GM23338 (cell line): ENCODE measurements at regions not wholly inside any gene's neighbourhood (a gene's known extent, or its start where the extent isn't known, plus 50 kb on each side); places are given as distances from the start of the nearest gene placed in this dataset.

Experiments
- EZH2 ChIP-seq: fragments of 200-600 bp; sonication (generic); IDR thresholded peaks from one replicate; pipeline ENCODE4 v1.8.0; 2017; ENCODE audit warnings: antibody characterized with exemption, mild to moderate bottlenecking, low read depth; ENCODE audit not compliant: unreplicated experiment
- EZH2phosphoT487 ChIP-seq: fragments of 200-600 bp; sonication (generic); IDR thresholded peaks from one replicate; pipeline ENCODE4 v1.8.1; 2018; ENCODE audit warnings: antibody characterized with exemption; ENCODE audit not compliant: unreplicated experiment
- POLR2AphosphoS5 ChIP-seq: IDR thresholded peaks from 2 replicates; pipeline ENCODE4 v1.6.1; 2016; ENCODE audit warnings: antibody characterized with exemption, low read depth
- ZNF114 ChIP-seq: fragments of 250-450 bp; sonication (Bioruptor Pico); IDR thresholded peaks from 2 replicates; pipeline ENCODE4 v1.5.0; 2020; ENCODE audit warnings: mild to moderate bottlenecking, moderate library complexity
- TF ChIP-seq, protein P1 (sequence below), 2 experiments: fragments of 200-600 bp in 1 of 2; sonication (generic) in 1 of 2; conservative IDR thresholded peaks; 2 replicates each; pipeline versions ENCODE4 v1.5.1 to v1.6.1; 2016 to 2017; ENCODE audit warnings: antibody characterized with exemption in 2 of 2, low read depth in 2 of 2, mild to moderate bottlenecking in 2 of 2, moderate library complexity in 1 of 2
- TF ChIP-seq, protein P2 (sequence below): IDR thresholded peaks from one replicate; pipeline ENCODE4 v1.6.1; 2018; ENCODE audit warnings: antibody characterized with exemption; ENCODE audit not compliant: unreplicated experiment
- TF ChIP-seq, protein P3 (sequence below): IDR thresholded peaks from 2 replicates; pipeline ENCODE4 v1.6.1; 2016; ENCODE audit warnings: antibody characterized with exemption

DNA sequence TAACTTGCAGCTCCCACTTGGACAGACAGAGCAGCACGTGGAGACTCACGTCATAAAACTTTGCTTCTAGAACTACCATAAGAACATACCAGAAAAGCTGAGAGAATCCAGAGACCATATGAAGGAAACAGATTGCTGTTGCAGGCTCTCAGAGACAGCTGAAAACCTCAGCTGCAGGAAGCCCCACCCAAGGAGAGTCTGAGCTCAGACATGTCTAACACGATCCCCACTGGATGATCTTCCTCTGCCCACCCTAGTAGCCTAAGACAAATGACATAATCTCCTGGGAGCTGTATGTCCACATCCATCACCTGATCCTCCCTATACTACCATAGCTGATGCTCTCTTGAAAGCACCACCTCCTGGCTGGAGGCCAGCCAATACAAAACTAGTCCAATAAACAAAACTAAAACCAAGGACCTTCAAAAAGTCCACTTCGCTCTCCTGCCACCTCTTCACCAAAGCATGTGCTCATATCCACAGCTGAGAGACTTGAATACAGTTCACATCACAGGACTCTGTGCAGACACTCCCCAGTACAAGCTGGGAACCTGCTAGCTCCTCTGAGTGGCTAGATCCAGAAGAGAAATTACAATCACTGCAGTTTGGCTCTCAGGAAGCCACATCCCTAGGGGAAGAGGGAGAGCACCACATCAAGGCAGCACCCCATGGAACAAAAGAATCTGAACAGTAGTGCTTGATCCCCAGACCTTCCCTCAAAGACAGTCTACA is 257.4 kb downstream of the TRIM36 start:
- TF ChIP-seq, protein P1, sequence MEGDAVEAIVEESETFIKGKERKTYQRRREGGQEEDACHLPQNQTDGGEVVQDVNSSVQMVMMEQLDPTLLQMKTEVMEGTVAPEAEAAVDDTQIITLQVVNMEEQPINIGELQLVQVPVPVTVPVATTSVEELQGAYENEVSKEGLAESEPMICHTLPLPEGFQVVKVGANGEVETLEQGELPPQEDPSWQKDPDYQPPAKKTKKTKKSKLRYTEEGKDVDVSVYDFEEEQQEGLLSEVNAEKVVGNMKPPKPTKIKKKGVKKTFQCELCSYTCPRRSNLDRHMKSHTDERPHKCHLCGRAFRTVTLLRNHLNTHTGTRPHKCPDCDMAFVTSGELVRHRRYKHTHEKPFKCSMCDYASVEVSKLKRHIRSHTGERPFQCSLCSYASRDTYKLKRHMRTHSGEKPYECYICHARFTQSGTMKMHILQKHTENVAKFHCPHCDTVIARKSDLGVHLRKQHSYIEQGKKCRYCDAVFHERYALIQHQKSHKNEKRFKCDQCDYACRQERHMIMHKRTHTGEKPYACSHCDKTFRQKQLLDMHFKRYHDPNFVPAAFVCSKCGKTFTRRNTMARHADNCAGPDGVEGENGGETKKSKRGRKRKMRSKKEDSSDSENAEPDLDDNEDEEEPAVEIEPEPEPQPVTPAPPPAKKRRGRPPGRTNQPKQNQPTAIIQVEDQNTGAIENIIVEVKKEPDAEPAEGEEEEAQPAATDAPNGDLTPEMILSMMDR (conservative IDR thresholded peaks at IDR 0.05; ENCODE audit: low read depth in 2 of 2) = no peak
- TF ChIP-seq, protein P2, sequence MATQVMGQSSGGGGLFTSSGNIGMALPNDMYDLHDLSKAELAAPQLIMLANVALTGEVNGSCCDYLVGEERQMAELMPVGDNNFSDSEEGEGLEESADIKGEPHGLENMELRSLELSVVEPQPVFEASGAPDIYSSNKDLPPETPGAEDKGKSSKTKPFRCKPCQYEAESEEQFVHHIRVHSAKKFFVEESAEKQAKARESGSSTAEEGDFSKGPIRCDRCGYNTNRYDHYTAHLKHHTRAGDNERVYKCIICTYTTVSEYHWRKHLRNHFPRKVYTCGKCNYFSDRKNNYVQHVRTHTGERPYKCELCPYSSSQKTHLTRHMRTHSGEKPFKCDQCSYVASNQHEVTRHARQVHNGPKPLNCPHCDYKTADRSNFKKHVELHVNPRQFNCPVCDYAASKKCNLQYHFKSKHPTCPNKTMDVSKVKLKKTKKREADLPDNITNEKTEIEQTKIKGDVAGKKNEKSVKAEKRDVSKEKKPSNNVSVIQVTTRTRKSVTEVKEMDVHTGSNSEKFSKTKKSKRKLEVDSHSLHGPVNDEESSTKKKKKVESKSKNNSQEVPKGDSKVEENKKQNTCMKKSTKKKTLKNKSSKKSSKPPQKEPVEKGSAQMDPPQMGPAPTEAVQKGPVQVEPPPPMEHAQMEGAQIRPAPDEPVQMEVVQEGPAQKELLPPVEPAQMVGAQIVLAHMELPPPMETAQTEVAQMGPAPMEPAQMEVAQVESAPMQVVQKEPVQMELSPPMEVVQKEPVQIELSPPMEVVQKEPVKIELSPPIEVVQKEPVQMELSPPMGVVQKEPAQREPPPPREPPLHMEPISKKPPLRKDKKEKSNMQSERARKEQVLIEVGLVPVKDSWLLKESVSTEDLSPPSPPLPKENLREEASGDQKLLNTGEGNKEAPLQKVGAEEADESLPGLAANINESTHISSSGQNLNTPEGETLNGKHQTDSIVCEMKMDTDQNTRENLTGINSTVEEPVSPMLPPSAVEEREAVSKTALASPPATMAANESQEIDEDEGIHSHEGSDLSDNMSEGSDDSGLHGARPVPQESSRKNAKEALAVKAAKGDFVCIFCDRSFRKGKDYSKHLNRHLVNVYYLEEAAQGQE = no peak
- TF ChIP-seq EZH2phosphoT487 (no peak), POLR2AphosphoS5 (no peak), ZNF114 (CRISPR knock-in tag) (no peak), EZH2 (no peak)
- TF ChIP-seq, protein P3, sequence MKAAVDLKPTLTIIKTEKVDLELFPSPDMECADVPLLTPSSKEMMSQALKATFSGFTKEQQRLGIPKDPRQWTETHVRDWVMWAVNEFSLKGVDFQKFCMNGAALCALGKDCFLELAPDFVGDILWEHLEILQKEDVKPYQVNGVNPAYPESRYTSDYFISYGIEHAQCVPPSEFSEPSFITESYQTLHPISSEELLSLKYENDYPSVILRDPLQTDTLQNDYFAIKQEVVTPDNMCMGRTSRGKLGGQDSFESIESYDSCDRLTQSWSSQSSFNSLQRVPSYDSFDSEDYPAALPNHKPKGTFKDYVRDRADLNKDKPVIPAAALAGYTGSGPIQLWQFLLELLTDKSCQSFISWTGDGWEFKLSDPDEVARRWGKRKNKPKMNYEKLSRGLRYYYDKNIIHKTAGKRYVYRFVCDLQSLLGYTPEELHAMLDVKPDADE = no peak
